ENCODE measurements at regions not wholly inside any gene's neighbourhood (a gene's known extent, or its start where the extent isn't known, plus 50 kb on each side); places are given as distances from the start of the nearest gene placed in this dataset.
"Not testable (repeated sequence)": the region's sequence is repeated elsewhere in the genome, so short reads cannot be mapped to it uniquely, and the experiment has no call there.

DNA sequence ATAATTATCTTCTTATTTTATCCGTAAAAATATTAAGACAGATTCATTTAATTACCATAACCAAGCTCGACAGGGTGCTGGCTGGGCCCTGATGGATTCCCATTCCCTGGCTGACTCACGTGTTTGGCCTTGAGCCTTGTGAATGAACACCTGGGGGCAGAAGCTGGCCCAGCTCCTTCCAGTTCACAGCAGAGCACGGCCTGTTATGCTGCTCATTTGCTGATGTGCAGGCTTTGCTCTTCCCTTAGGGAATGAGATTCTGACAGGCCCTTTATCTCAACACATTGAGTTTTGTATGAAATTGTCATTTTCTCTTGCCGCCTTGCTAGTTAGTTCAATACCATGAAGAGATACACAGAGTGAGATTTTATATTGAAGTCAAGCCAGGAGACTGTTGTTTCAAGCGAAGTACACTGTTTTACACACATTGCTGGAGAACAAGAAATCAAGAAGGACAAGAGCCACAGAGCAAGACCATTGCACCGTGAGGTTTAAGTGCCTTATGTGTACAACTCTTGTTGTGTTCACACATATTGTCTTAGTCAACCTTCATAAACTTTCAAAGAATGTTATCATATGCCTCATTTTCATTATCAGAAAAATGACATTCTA, 1583.3 kb downstream of the STIM2 start:
- peak; percentile 58 for DNase-seq

DNA sequence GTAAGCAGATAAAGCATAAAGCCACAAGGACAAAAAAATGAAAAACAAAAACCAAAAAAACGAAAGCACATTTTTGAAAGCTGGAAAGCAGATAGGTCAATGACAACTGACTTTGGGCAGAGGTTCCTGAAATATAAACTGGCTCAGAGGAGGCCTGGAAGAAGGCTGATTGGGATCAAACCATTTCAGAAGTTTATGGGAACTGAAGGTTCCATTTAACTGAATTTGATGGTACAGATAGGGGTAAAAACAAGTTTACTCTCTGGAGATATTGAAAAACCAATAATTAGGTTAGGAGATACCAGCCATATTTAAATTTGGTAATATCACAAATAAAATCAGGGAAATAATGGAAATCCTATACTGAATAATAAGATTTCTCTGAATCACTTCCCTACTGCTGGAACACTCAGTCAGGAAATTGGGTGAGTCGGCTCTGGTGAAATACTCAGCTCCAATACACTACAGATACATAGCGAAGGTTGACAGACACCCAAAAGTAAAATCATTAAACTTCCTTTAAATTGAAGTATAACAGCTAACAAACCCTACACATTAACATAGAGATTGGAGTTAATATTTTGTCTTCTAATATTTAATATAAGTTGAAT, 1584.3 kb downstream of the STIM2 start:
- no peak for DNase-seq

DNA sequence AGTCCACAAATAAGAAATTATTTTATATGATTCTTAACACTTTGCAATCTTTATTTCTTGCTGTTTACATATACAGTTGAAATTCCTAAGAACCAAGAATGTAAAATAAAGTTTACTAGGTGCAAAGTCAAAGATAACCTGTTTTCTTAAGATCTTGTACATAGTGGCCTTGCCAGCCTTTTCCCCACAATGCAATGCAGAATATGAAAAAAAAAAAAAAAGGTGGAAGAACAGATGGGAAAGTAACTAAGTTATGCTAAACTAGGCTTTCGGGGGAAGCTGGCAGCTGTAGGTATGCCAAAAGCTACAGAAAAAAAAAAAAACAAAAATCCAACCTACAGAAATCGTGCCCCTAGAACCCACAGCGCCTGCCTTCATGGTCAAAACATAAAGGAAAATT, 1588.4 kb downstream of the STIM2 start:
- no peak for DNase-seq

DNA sequence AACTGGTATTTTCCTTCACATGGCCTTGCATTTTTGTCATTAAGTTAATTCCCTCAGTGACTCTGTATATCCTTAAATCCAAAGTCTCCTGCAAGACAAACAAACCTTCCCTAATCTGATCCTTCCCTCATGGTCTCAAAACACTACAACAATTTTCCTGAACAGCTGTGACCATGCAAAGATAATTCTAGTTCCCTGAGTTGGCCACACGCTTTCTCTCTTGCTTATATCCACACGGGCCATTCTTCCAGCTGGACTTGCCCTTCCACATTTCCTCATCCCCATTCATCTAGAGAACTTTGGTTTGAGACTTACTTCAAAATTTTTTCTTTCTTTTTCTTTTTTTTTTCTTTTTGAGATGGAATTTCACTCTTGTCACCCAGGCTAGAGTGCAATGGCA, 1590.7 kb downstream of the STIM2 start:
- DNase-seq: no peak

DNA sequence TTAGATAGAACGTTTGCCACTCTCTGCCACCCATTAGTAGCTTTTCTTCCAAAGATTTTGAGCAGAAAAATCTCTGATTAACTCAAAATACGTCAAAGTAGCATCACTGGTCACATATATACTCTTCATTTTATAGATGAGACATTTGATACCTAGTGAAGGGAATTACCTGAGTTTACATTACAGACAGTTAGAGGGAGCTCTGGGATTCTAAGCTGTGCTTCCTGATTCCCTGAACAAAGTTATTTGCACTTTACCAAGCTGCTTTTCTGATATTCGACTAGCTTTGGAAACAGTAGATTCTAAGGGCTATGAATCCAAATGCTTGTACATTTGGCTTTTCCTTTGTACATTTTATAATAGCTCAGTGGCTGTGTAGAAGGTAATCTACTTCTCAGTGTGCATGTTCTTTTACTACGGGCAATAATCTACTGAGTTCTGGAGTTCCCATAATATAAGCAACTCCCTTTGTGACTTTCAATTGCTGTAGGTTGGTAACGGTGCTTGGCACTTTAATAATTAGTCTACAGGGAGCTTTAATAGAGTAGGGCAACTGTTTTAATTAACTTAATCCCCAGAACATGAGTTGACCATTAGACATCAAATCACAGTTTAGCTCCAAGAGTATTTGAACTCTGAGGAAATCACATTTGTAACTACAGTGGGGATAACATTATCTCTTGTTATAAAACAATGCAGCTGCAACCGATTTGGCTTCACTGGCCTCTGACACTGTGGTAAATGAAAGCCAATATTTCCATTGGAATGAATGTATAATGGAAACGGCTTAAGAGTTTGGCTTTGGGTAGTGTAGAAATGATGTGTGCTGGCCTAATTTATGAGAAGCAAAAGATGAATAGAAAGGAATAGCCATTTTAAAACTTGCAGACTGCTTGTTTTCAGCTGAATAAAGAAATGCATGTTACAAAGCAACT, 1602.4 kb downstream of the STIM2 start:
- DNase-seq: no peak

DNA sequence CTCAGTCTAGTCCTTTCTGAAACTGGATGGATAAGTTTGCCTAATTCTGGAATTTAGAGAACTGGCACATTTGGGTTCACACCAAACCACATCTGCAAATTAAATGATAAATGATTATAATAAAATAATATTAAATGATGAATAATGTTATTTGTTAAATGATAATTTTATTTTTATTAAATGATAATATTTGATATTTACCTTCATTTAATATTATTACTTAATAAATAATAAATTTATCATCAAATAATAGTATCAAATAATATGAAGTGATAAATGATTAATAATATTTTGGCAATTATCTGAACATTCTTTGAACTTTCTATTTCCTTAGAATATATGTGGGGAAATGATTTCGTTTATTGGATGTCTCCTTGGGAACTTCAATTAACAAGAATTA, 1604.2 kb downstream of the STIM2 start:
- DNase-seq: no peak

DNA sequence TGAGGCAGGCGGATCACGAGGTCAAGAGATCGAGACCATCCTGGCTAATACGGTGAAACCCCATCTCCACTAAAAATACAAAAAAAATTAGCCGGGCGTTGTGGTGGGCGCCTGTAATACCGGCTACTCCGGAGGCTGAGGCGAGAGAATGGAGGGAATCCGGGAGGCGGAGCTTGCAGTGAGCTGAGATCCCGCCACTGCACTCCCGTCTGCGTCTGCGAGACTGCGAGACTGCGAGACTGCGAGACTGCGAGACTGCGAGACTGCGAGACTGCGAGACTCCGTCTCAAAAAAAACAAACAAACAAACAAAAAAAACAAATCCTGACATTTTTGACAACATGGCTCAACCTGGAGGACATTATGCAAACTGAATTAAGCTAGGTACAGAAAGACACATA, 1606.2 kb downstream of the STIM2 start:
- not testable (repeated sequence) for DNase-seq

DNA sequence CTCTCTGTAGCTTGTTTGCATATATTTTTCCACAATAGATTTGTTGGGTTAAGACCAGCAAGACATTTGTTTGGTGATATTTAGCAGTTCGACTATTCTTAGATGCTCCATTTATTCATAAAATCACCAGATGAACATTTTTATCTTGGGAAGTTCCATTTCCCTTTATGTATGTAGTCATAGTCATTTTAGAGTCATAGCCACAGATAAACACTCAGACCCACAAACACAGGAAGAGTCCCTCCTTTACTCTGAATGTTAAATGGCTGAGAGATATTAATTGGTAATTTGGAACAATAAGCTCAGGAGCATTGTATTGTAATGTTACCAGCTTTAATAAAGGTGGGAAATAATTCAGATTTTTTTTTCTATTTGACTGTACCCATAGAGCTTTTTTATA, 1608.7 kb downstream of the STIM2 start:
- DNase-seq: no peak

DNA sequence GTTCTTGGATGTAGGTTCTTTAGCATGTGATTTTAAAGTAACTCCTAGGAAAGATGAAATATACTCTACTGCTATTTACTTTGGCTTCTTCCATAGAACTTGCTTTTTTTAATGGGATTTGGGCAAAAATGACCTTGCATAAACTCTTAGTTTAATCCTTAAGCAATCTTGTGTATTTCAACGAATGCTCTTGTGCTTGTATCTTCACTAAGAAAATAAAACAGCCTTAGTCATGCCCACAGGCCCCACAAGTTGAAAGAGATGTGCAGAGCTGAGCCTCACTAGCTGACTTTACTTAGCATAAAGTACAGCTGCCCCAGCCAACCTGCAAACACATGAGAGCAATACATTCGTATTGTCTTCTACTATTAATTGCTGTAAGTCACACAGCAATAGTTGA, 1609.2 kb downstream of the STIM2 start:
- DNase-seq: no peak

DNA sequence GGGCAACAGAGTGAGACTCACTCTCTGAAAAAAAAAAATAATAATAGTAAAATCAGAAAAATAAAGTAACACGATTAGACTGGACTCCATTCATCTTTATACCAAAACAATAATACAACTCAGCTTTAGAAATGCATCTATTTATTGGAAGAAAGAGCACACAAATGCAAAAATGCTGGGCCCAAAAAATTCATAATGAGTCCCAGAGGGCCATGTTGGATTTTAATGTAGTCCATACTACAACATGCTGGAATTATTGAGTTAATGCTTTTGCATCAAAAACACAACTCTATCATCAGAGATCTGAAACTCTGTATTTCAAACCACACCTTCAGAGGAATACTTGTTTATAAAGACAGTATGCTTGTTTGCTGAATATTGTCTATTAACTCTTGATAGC, 1614.7 kb downstream of the STIM2 start:
- DNase-seq: no peak

DNA sequence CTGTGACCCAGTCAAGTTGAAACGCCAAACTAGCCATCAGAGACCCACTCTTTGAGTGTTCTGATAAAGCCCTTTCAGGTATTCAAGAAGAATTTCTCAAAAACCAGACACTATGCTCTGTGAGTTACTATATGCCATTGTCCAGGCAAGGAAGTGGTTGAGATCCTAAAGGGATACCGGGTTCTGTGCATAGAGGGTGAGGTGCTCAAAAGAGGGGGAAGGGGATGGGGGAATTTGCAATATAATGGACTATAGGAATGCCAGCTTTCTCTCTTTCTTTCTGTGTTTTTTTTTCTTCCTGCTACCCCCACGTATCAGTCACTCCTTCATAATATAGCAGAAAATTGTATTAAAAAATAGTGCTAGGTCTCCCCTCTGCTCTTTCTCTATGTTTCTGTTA, 1619.0 kb downstream of the STIM2 start:
- DNase-seq: no peak

DNA sequence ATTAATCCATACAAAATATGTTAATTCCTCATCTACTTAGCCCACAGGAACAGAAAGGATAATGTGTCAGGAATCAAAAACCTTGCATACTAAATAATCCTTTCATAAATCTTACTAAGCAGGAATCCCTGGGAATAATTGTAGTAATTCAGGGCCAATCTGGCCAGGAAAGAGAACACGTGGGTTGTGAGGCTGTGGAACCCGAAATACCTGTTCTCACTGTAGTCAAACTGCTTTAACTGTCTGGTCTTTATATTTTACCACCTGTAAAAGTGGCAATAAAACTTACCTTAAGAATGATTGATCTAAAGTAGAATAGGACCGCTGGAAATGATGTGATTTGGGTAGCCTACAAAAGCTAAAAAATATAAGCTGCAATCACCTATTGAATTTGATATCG, 1620.9 kb downstream of the STIM2 start:
- no peak for DNase-seq

DNA sequence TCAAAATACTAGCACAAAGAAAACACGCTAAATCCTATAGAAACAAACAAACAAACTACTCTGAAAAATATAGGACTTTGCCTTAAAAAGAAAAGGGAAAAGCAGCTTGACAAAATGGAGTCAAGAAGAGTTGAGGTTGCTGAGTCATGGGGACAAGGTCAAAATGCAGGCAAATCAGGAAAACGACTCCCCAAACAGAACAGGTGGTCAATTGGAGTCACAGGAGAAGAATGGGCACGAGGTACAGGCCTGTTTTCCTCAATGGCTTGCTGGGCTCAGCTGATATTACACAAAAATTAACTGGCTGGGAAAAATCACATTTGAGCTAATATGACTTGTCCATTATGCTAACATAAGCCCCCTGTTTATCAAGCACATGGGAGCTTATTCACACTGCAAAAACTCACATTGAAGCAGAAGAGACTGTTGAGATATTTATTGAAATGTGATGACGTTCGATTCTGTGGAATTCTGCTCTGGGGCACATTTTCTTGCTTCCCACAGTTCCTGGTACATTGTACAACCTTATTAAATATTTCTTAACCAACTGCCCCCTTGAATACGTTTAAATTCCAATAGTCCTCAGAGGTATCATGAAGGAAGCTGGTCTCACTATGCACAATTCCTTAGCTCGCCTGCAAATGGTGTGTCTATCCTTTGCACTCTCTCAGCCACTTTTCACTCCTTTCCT, 1622.1 kb downstream of the STIM2 start:
- DNase-seq: no peak

DNA sequence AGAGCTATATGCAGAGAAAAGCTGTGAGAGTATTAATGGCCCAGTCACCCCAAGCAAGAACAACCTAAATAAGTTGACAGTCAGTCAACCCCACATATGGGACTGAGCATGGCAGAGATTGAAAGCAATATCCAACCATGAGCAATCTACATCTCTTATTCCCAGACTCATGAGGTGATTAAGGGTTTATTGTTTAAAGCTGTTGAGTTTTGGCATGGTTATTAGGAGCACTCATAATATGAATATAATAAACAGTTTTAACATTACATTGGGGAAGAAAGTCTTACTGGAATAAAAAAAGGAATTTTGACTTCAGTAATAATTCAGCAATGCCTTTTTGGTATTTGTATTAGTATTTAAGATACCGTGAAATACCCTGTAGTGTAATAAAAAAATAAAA, 1627.4 kb downstream of the STIM2 start:
- DNase-seq: no peak

DNA sequence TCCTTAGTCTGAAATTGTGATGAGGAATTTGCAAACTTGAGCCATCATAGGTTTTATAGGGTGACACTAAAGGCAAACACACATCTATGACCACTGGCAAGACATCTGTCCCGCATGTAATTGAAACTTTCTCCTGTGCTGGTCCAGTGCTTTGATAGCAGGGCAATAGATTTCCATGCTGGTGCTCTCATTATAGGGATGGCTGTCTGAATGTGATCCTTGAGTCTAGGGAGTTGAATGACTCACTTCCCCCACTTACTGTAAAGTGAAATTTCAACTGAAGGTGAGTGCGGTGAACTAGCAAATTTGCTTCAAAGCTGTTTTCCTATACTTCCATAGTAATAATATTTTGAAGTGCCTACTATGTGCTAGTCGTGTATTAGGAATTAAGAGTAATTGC, 1630.0 kb downstream of the STIM2 start:
- DNase-seq: no peak

DNA sequence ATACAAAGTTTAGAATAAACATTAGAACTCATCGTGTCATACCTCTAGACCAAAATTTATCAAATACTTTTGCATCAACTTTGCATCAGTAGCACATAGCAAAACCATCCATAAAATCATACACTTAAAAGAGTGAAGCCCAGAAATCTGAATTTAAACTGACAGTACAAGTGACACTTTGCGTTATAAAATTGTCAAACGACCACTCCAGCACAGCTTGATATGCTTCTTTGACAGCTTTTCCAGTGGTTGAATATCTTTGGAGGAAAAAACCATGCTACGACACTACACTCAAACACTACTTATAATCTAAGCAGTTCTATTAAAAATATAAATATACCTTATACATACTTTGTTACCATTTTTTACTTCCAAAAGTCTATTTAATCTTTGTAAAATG, 1644.4 kb downstream of the STIM2 start:
- DNase-seq: no peak

DNA sequence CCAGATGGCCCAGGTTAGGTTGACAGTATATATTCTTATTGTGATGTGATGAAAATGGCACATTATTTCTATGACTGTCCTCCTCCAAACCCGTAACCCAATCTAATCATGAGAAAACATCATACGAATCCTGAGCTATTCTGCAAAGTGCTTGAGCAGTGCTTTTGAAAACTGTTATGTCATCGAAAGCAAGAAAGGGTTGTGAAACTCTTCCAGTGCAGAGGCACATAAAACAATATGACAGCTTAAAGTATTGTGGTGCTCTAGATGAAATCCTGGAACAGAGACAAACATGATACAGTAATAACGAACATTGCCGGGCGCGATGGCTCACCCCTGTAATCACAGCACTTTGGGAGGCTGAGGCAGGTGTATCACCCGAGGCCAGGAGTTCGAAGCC, 1648.0 kb downstream of the STIM2 start:
- no peak for DNase-seq

DNA sequence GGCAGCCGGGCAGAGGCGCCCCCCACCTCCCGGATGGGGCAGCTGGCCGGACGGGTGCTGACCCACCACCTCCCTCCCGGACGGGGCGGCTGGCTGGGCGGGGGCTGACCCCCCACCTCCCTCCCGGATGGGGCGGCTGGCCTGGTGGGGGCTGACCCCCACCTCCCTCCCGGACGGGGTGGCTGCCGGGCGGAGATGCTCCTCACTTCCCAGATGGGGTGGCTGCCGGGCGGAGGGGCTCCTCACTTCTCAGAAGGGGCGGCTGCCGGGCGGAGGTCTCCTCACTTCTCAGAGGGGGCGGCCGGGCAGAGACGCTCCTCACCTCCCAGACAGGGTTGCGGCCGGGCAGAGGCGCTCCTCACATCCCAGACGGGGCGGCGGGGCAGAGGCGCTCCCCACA, 1654.1 kb downstream of the STIM2 start:
- DNase-seq: not testable (repeated sequence)

DNA sequence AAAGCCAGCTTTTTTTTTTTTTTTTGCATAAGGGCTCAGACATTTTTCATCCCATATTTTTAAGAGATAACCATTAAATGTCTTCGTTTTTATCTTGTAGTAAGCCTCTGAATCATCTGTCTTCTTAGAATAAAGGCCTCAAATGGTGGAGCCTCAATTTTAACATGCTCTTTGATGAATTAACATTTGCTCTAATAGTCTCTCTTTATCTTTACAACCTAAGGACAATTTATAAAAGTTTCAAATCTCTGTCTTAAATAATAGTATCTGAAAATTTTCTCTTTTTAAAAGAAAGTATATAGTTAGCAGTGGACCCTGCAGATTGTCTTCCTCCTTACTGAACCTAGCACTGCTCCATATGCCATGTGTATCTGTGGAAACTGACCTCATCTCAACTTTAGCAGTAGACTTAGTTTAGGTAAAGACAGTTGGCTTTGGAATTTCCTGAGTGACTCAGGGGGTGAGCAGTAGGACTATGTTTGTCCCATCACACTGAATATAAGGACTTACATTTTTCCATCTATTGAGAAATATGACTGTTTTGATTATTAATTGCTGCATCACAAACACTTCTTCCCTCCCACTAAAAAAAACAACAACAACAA, 1658.0 kb downstream of the STIM2 start:
- no peak for DNase-seq

DNA sequence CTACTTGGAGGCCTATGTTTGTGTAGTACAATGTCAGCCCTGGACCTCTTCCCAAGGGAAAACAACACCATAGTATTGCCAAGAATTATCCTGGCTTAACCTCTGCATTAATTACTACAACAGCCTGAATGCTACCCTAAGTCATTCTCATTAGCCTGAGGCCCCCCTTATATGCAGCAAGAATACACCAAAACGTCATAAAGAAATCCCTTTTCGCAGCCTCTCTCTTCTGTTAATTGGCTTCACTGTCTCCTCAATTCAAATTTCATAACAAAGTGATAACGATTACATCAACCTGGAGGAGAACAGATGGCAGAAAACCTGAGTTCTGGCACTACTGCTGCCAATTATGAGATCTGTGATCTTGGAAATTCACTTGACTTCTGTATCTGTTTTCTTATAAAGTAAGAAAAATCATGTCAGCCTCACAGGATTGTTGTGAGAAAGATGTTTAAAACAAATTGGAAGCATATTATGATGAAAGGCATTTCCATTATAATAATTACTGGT, 1663.1 kb downstream of the STIM2 start:
- no peak for DNase-seq

DNA sequence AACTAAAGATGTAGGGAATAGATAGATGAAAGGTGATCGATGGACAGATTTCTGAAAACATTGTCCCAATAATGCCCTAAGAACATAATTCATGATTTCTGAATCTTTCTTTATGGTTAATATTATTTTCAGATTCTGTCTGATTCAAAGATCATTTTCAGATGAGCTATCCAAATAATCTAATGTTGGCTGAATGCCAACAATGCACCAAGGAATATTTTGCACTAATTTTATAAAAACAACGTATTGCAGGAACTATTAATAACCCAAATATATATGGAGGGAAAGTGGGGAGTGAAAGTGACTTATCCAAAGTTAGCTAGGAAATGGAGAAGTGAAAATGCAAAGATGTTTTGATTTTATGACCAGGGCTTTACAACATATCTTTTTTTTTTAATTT, 1675.5 kb downstream of the STIM2 start:
- no peak for DNase-seq

DNA sequence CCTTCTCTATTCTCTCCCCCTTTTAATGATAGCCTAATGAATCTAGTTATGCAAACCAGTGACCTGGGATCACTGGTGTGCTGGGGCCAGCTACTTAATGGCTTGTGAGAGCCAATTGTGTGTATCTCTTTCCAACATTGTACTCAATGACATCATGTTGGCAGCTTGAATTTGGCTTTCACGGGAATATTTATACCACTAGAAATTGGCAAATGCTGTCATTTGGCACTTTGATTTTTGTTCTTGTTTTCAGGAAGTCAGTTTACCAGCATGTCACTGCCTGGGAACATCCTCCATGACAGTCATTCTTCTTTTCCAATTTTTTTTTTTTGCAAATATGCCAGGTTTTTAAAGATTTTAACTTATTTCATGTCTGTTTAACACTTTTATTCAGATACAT, 1685.3 kb downstream of the STIM2 start:
- DNase-seq: no peak

DNA sequence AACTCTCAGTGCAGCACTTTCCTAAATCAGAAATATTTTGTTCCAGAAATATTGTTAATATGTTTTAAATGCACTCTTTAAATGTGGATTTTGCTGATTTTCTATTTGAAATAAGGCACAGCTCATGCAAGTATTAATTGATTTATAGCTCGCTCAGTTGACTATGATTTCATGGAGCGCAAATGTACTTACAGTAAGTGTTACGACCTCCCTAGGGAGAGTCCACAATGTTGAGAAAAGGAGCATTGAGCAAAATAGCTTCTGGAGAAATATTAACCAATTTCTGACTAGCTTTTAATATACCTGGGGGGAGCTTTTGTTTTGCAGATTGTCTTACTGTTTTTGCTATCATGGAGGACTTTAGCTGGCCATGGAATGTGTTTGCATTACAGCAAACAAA, 1687.5 kb downstream of the STIM2 start:
- peak; percentile 37 for DNase-seq
